ENCODE measurements at regions not wholly inside any gene's neighbourhood (a gene's known extent, or its start where the extent isn't known, plus 50 kb on each side); places are given as distances from the start of the nearest gene placed in this dataset.

DNA sequence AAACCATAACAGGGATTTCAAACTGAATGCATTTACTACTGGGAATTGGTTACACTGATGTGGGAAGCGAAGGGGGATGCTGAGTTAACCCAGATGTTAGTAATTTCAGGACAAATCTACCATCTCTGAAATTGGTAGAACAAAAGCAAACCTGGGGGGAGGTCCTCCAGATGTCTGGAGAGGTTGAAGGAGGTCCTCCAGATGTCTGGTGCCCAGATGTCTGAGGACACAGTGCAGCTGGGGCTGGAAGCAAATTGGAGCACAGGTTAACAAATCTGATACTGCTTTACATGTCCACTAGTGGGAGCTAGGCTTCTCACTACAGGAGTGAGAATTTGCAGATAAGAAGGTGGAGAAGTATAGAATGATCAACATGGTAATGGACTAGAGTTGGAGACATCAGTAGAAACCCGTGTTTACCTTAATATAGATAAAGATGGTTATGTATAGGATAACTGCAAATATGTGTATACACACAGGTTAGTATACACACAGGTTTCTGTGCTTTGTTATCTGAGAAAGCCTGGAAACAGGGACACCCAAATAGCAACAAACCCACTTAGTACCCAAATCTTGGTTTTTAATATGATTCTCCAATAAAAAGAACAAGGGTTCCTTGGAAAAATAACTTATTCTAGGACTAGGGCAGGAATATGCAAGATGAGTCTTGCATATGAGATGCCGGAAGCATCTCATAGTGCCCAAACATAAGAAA is 162.5 kb downstream of the C12orf50 start:
- Mint-ChIP-seq H3K36me3 (ENCODE audit: low read depth) (no peaks in the 10 kb centered on the region), H3K4me3 (no peak overlapping the region), H3K27me3 (no peaks in the 10 kb centered on the region), H3K9me3 (no peaks in the 10 kb centered on the region), H3K27ac (no peak overlapping the region), H3K4me1 (no peaks in the 10 kb centered on the region)
- DNase-seq = no peak
- intact Hi-C loops (cut with micrococcal nuclease) = loop anchor here (5.0 kb wide), 1 partner anchor 131 kb away; no protein-coding TSS in a partner anchor

DNA sequence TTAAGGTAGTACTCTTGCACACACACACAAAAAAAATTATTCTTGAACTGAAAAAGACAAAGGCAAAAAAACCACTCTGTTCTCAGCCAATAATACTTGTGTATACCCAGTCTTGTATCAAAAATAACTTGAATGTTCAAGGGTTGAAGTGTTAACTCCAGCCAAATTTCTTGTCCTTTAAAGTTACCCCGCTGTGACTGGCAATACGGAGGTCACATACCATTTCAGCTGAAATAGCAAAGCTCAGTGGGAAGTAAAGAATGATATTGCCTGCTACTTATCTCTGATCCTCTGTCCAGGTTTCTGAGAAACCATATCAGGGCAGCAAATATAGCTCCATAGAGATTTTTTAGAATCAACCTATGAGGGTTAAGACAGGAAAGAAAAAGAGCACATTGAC is 167.4 kb downstream of the C12orf50 start:
- H3K27ac Mint-ChIP-seq = no peak overlapping the region
- H3K27me3 Mint-ChIP-seq = no peaks in the 10 kb centered on the region
- no peaks in the 10 kb centered on the region for H3K36me3 Mint-ChIP-seq (ENCODE audit: low read depth)
- no peaks in the 10 kb centered on the region for H3K9me3 Mint-ChIP-seq
- no peak overlapping the region for H3K4me3 Mint-ChIP-seq
- no peaks in the 10 kb centered on the region for H3K4me1 Mint-ChIP-seq
- intact Hi-C loops (cut with micrococcal nuclease) = no loop called here
- DNase-seq = no peak

- no peak overlapping the region for H3K27ac Mint-ChIP-seq
- no peaks in the 10 kb centered on the region for H3K36me3 Mint-ChIP-seq (ENCODE audit: low read depth)
- intact Hi-C loops (cut with micrococcal nuclease) = no loop called here
- no peaks in the 10 kb centered on the region for H3K4me1 Mint-ChIP-seq
- H3K27me3 Mint-ChIP-seq = no peaks in the 10 kb centered on the region
- no peaks in the 10 kb centered on the region for H3K9me3 Mint-ChIP-seq
- no peak overlapping the region for H3K4me3 Mint-ChIP-seq
- DNase-seq = no peak
Observed at GRCh38 chr12:87853448-87854003, 175.7 kb downstream of the C12orf50 start.

- no peak for DNase-seq
- Mint-ChIP-seq H3K27ac (no peak overlapping the region), H3K36me3 (ENCODE audit: low read depth) (no peaks in the 10 kb centered on the region), H3K4me3 (no peak overlapping the region), H3K27me3 (no peaks in the 10 kb centered on the region), H3K4me1 (no peaks in the 10 kb centered on the region), H3K9me3 (no peaks in the 10 kb centered on the region)
- intact Hi-C loops (cut with micrococcal nuclease) = no loop called here
Observed at GRCh38 chr12:87849074-87849473, 180.1 kb downstream of the C12orf50 start.

DNA sequence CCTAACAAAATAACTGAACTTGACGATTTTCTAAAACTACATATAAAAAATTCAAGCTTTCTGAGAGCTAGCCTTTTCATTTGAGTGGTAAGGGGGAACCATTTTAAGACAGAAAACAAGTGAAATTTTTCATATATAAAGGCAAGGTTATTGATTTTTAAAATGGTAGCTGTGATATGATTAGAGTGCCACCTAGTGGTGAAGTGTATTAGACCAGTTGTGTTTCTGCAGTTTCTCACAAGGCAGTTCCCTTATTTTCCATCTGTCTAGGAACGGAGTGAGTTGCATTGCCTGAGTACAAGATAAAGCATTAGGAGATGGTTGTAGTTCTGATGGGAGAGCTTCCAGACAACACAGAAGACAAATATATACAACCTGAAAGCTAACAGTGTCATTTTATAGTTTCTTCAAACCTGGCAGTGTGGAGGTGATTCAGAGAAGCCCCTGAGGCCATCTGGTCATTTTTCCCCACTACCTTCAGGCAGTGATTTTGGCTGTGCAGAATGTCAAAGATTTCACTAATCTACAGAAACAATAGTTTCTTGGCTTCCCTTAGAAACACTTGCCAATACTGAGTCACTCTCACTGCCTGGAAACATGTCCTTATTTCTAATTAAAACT is 180.8 kb downstream of the C12orf50 start:
- Mint-ChIP-seq H3K27me3 (no peaks in the 10 kb centered on the region), H3K4me1 (no peaks in the 10 kb centered on the region), H3K4me3 (no peak overlapping the region), H3K9me3 (no peaks in the 10 kb centered on the region), H3K36me3 (ENCODE audit: low read depth) (no peaks in the 10 kb centered on the region), H3K27ac (no peak overlapping the region)
- intact Hi-C loops (cut with micrococcal nuclease) = no loop called here
- peak; percentile 64 for DNase-seq

DNA sequence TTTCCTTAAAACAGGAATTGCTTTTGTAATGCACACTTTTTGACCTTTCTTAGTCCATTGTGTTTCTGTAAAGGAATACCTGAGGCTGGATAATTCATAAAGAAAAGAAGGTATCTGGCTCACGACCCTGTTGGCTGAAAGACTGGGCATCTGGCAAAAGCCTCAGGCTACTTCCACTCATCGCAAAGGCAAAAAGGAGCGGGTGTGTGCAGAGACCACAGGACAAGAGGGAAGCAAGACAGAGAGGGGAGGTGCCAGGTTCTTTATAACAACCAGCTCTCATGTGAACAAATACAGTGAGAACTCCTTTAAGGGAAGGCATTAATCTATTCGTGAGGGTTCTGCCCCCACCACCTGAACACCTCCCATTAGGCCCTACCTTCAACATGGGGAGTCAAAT is 182.1 kb downstream of the C12orf50 start:
- Mint-ChIP-seq H3K27ac (no peak overlapping the region), H3K4me1 (no peaks in the 10 kb centered on the region), H3K27me3 (no peaks in the 10 kb centered on the region), H3K4me3 (no peak overlapping the region), H3K9me3 (no peaks in the 10 kb centered on the region), H3K36me3 (ENCODE audit: low read depth) (no peaks in the 10 kb centered on the region)
- no peak for DNase-seq
- intact Hi-C loops (cut with micrococcal nuclease) = no loop called here

GRCh38 chr12:87846045-87846444 is 183.2 kb downstream of the C12orf50 start:
- Mint-ChIP-seq H3K4me3 (no peak overlapping the region), H3K27me3 (no peaks in the 10 kb centered on the region), H3K4me1 (no peaks in the 10 kb centered on the region), H3K27ac (no peak overlapping the region), H3K9me3 (no peaks in the 10 kb centered on the region), H3K36me3 (ENCODE audit: low read depth) (no peaks in the 10 kb centered on the region)
- no peak for DNase-seq
- intact Hi-C loops (cut with micrococcal nuclease) = no loop called here

DNA sequence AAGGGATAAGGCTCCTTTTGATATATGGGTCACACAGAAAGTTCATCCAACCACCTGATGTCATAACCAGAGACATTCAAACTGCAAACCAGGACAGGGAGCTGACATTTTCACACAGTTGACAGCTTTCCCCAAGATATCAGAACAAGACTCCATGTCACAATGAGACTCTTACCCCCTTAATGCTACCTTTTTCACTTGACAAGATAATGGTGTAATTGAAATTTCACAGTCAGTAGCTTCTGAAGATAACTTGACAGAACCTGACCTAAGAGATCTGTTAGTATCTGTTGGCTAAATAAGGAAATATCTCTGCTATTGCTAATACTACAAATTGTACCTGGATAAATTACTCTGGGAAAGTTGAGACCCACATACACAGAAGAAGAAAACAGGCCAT is 187.3 kb downstream of the C12orf50 start:
- intact Hi-C loops (cut with micrococcal nuclease) = no loop called here
- DNase-seq = no peak
- Mint-ChIP-seq H3K27ac (no peak overlapping the region), H3K9me3 (no peaks in the 10 kb centered on the region), H3K27me3 (no peaks in the 10 kb centered on the region), H3K36me3 (ENCODE audit: low read depth) (no peaks in the 10 kb centered on the region), H3K4me1 (no peaks in the 10 kb centered on the region), H3K4me3 (no peak overlapping the region)

DNA sequence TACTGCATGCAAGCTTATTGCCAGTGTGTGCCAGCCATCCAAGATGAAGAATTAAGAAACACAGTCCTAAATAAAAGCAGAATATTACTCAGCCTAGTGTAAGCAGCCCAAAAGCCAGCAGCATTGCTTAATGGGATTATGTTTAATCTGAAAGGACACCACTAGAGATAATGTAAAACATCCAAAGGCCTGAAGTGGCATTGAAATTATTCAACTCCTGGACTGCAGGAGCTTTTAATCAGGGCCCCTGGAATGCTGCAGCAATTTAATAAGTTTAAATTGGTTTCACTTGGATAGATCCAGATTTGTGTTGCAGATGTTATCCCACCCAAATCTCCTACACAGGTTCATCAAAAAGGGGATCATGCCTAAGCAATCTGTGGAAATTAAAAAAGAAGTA is 193.0 kb downstream of the C12orf50 start:
- intact Hi-C loops (cut with micrococcal nuclease) = no loop called here
- Mint-ChIP-seq H3K9me3 (no peaks in the 10 kb centered on the region), H3K4me3 (no peak overlapping the region), H3K4me1 (no peaks in the 10 kb centered on the region), H3K27ac (no peak overlapping the region), H3K36me3 (ENCODE audit: low read depth) (no peaks in the 10 kb centered on the region), H3K27me3 (no peaks in the 10 kb centered on the region)
- no peak for DNase-seq

GRCh38 chr12:87828382-87828973 is 200.7 kb downstream of the C12orf50 start:
- Mint-ChIP-seq H3K27ac (no peak overlapping the region), H3K4me1 (no peaks in the 10 kb centered on the region), H3K36me3 (ENCODE audit: low read depth) (no peaks in the 10 kb centered on the region), H3K4me3 (no peak overlapping the region), H3K27me3 (no peaks in the 10 kb centered on the region), H3K9me3 (no peaks in the 10 kb centered on the region)
- intact Hi-C loops (cut with micrococcal nuclease) = no loop called here
- DNase-seq = no peak

DNA sequence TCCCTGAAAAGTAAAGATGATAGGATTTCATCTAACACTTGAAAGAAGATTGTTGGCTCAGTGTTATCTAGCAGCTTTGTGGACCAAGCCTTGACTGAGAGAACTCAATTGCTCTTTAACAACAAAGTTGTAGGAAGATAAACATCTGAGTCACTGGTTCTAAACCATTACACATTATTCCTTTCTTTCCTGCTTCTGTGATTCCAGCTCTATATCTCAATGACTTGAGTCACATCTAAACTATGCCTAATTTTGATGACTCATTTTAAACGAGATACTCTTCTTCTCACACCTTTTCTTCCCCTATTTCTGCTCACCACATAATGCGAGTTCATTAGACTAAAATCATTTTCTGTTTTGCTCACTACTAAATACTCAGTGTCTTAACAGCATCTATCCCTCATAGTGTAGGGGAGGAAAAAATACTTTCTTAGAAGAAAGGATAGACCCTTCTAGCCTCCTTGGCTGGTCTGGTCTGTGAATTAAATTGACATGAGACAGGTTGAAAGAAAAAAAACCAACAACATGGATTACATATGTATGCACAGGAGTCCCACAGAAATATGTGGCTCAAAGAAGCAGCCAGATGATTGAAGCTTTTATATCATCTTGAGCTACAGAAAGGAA is 201.4 kb downstream of the C12orf50 start:
- intact Hi-C loops (cut with micrococcal nuclease) = no loop called here
- H3K9me3 Mint-ChIP-seq = no peaks in the 10 kb centered on the region
- H3K36me3 Mint-ChIP-seq (ENCODE audit: low read depth) = no peaks in the 10 kb centered on the region
- H3K27me3 Mint-ChIP-seq = no peaks in the 10 kb centered on the region
- DNase-seq = no peak
- no peaks in the 10 kb centered on the region for H3K4me1 Mint-ChIP-seq
- no peak overlapping the region for H3K4me3 Mint-ChIP-seq
- H3K27ac Mint-ChIP-seq = no peak overlapping the region

DNA sequence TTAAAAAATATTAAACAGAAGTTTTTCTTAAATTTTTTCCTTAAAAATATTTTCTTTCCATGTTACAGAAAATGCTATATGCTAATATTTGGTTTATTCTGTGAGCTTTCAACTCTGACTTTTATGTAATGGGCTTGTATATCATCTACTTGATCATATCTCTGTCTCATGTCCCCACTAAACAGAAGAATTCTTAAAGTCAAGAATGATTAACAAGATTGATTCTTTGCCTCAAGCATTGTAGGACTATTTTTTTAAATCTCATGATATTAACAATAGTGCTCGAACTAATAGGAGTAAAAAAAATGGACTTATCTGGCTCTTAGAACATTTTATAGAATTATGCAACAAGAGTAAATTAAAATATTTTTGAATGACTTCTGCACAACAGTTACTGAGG is 206.3 kb downstream of the C12orf50 start:
- Mint-ChIP-seq H3K4me3 (no peak overlapping the region), H3K27me3 (no peaks in the 10 kb centered on the region), H3K36me3 (ENCODE audit: low read depth) (no peaks in the 10 kb centered on the region), H3K27ac (no peak overlapping the region), H3K9me3 (no peaks in the 10 kb centered on the region), H3K4me1 (no peaks in the 10 kb centered on the region)
- no peak for DNase-seq
- intact Hi-C loops (cut with micrococcal nuclease) = no loop called here

DNA sequence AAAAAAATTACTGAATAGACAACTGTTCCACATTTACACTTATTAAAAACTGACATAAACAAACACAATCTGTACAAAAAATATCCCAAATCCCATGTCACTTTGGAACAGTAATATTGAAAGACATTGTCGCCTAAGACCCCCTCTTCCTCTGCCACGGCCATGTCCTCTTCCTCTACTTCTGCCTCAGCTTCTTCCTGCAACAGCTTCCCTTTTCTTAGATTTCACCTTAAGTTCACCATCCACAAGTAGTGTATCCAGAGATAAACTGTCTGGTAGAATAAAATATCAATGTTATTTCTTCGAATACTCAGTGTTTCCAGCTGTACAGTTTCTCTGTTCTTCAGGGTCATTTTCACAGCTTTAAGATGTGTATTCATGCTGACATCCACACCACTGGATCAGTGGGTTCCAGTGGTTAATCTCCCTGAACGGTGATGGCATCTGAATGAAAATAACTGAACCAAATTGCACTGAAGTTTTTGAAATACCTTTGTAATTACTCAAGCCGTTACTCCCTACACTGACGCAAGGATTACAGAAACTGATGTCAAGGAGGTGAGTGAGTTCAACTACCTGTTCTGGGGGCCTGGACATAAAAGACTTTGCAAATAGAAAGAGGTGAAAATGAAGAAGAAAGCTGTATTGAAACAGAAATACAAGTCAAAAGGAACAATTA is 208.5 kb downstream of the C12orf50 start:
- intact Hi-C loops (cut with micrococcal nuclease) = no loop called here
- H3K36me3 Mint-ChIP-seq (ENCODE audit: low read depth) = no peaks in the 10 kb centered on the region
- no peaks in the 10 kb centered on the region for H3K4me1 Mint-ChIP-seq
- H3K9me3 Mint-ChIP-seq = no peaks in the 10 kb centered on the region
- H3K4me3 Mint-ChIP-seq = no peak overlapping the region
- H3K27ac Mint-ChIP-seq = no peak overlapping the region
- H3K27me3 Mint-ChIP-seq = no peaks in the 10 kb centered on the region
- no peak for DNase-seq

DNA sequence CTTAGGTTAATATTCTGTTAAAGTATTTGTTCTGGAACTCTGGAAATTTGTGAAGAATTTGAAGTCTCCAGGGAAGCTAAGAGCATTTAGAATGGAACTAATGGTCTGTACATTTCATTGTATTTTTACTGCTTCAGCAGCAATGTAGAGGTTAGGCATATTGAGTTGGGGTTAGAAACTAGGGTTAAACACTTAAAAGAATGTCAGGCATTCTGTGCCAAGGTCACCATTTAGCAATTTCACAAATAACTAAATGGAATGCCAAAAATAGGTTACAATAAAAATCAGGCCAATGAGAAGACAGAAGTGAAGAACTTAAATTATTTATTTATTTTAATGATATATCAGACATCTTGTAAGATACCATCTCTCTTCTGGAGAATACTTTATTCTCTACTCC is 210.8 kb downstream of the C12orf50 start:
- Mint-ChIP-seq H3K36me3 (ENCODE audit: low read depth) (no peaks in the 10 kb centered on the region), H3K27ac (no peak overlapping the region), H3K9me3 (no peaks in the 10 kb centered on the region), H3K4me3 (no peak overlapping the region), H3K27me3 (no peaks in the 10 kb centered on the region), H3K4me1 (no peaks in the 10 kb centered on the region)
- intact Hi-C loops (cut with micrococcal nuclease) = no loop called here
- no peak for DNase-seq
